ENCODE measurements at regions not wholly inside any gene's neighbourhood (a gene's known extent, or its start where the extent isn't known, plus 50 kb on each side); places are given as distances from the start of the nearest gene placed in this dataset.
A peak's percentile ranks its signal among the peaks of the same experiment; 100 is the strongest.

DNA sequence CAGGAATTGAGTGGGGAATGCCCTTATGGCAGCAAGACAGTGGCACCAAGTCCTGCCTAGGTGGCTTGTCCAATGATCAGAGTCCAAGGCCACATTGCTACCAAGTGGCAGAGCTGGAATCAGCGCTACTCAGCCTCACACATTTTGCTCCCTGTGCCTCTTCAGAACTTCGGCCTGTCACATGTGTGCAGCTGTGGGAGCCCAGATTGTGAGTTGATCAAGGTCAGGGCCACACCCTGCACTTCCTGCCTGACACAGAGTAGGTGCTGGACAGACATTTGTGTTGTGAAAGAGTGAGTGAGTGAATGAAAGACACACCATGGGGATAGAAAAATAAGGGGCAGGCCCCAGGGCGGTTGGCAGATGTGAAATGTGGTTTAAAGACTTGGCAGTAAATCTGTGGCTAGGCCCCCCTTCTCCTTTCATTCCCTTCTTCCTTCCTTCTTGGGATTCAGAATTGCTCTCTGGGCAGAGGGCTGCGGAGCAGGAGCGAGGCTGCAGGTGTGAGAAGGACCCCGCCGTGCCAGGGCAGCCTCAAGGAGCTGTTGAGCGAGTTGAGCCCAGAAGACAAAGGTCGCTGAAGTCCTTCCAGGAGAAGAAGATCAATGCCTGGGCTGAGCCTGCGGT lies 83.5 kb downstream of the SLC25A47 start (continued):
- TF ChIP-seq SREBF2 (CRISPR knock-in tag; IDR thresholded peaks at IDR 0.05), result no peak
- TF ChIP-seq, protein P1, sequence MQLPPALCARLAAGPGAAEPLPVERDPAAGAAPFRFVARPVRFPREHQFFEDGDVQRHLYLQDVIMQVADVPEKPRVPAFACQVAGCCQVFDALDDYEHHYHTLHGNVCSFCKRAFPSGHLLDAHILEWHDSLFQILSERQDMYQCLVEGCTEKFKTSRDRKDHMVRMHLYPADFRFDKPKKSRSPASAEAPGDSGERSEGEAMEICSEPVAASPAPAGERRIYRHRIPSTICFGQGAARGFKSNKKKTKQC (CRISPR knock-in tag; IDR thresholded peaks at IDR 0.05), result no peak
- no peak for TF ChIP-seq ZNF384 (IDR thresholded peaks at IDR 0.05; ENCODE audit: low read depth, low read length)
- TF ChIP-seq NFE2 (IDR thresholded peaks at IDR 0.05; ENCODE audit: low read depth), result no peak
- no peak for TF ChIP-seq ZBTB7A (IDR thresholded peaks at IDR 0.05; ENCODE audit: borderline replicate concordance, control insufficient read depth, low read depth, low read length)
- TF ChIP-seq, protein P2, sequence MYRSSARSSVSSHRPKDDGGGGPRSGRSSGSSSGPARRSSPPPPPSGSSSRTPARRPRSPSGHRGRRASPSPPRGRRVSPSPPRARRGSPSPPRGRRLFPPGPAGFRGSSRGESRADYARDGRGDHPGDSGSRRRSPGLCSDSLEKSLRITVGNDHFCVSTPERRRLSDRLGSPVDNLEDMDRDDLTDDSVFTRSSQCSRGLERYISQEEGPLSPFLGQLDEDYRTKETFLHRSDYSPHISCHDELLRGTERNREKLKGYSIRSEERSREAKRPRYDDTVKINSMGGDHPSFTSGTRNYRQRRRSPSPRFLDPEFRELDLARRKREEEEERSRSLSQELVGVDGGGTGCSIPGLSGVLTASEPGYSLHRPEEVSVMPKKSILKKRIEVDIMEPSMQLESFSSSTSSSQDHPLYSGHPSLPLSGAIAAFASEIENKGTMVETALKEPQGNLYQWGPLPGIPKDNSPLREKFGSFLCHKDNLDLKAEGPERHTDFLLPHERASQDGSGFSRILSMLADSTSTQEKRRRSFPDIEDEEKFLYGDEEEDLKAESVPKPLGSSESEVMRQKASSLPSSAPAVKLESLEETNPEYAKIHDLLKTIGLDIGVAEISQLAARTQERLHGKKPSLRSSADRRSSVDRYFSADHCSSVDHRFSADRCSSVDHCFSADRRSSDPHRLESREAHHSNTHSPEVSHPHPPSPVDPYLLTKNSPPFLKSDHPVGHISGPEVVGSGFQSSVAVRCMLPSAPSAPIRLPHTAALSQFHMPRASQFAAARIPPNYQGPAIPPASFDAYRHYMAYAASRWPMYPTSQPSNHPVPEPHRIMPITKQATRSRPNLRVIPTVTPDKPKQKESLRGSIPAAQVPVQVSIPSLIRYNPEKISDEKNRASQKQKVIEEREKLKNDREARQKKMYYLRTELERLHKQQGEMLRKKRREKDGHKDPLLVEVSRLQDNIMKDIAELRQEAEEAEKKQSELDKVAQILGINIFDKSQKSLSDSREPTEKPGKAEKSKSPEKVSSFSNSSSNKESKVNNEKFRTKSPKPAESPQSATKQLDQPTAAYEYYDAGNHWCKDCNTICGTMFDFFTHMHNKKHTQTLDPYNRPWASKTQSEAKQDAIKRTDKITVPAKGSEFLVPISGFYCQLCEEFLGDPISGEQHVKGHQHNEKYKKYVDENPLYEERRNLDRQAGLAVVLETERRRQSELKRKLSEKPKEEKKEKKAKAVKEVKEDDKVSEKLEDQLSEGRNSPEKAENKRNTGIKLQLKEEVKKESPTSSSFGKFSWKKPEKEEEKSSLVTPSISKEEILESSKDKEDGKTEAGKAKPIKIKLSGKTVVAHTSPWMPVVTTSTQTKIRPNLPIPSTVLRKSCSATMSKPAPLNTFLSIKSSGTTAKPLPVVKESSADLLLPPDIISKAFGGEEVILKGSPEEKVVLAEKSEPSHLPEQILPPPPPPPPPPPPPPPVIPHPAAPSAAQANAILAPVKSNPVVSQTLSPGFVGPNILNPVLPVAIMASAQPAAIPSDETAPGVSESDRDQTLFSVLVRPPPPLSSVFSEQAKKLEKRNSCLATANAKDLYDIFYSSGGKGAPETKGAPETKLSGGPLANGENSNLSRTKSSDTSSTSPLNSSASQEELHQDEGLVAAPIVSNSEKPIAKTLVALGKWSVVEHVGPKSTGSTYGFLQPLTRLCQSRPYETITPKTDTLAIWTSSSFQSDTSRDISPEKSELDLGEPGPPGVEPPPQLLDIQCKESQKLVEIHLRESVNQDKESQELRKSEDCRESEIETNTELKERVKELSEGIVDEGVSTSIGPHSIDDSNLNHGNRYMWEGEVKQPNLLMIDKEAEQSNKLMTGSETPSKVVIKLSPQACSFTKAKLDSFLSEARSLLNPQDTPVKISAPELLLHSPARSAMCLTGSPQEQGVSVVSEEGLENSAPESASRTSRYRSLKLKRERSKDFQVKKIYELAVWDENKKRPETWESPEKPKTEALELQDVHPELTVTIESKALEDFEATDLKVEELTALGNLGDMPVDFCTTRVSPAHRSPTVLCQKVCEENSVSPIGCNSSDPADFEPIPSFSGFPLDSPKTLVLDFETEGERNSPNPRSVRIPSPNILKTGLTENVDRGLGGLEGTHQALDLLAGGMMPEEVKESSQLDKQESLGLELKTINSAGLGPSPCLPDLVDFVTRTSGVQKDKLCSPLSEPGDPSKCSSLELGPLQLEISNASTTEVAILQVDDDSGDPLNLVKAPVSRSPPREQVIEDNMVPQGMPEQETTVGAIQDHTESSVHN (IDR thresholded peaks at IDR 0.05; ENCODE audit: borderline replicate concordance in 1 of 2, low read depth in 1 of 2), result no peak
- TF ChIP-seq, protein P3, sequence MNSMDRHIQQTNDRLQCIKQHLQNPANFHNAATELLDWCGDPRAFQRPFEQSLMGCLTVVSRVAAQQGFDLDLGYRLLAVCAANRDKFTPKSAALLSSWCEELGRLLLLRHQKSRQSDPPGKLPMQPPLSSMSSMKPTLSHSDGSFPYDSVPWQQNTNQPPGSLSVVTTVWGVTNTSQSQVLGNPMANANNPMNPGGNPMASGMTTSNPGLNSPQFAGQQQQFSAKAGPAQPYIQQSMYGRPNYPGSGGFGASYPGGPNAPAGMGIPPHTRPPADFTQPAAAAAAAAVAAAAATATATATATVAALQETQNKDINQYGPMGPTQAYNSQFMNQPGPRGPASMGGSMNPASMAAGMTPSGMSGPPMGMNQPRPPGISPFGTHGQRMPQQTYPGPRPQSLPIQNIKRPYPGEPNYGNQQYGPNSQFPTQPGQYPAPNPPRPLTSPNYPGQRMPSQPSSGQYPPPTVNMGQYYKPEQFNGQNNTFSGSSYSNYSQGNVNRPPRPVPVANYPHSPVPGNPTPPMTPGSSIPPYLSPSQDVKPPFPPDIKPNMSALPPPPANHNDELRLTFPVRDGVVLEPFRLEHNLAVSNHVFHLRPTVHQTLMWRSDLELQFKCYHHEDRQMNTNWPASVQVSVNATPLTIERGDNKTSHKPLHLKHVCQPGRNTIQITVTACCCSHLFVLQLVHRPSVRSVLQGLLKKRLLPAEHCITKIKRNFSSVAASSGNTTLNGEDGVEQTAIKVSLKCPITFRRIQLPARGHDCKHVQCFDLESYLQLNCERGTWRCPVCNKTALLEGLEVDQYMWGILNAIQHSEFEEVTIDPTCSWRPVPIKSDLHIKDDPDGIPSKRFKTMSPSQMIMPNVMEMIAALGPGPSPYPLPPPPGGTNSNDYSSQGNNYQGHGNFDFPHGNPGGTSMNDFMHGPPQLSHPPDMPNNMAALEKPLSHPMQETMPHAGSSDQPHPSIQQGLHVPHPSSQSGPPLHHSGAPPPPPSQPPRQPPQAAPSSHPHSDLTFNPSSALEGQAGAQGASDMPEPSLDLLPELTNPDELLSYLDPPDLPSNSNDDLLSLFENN (IDR thresholded peaks at IDR 0.05; ENCODE audit: low read depth in 2 of 2, low read length in 2 of 2), result no peak
- no peak for TF ChIP-seq HCFC1 (IDR thresholded peaks at IDR 0.05; ENCODE audit: low read depth, low read length)
- TF ChIP-seq RCOR1 (IDR thresholded peaks at IDR 0.05; ENCODE audit: borderline replicate concordance in 1 of 2, low read depth in 2 of 2, low read length in 2 of 2), result peak in 1 of 2 experiments; percentile 78; a peak in 2 of 4 replicates
- no peak for TF ChIP-seq ARHGAP35 (IDR thresholded peaks at IDR 0.05; ENCODE audit: partially characterized antibody)
- TF ChIP-seq NFRKB (IDR thresholded peaks at IDR 0.05; ENCODE audit: low read depth), result no peak
- no peak for TF ChIP-seq NUFIP1 (IDR thresholded peaks at IDR 0.05; ENCODE audit: partially characterized antibody)
- no peak for TF ChIP-seq HDAC2 (IDR thresholded peaks at IDR 0.05)
- no peak for TF ChIP-seq XRCC4 (IDR thresholded peaks at IDR 0.05; ENCODE audit: extremely low read depth, insufficient read depth, insufficient read length)
- no peak for TF ChIP-seq ZNF445 (CRISPR knock-in tag; IDR thresholded peaks at IDR 0.05; ENCODE audit: low read depth)
- TF ChIP-seq MYC (IDR thresholded peaks at IDR 0.05; ENCODE audit: low read depth, low read length), result peak; percentile 66; the same call in 1 of the 2 replicates
- TF ChIP-seq MYC (CRISPR knock-in tag; IDR thresholded peaks at IDR 0.05; ENCODE audit: borderline replicate concordance, low read depth), result no peak
